Neural progenitor cell (in vitro differentiated cells): ENCODE measurements at regions not wholly inside any gene's neighbourhood (a gene's known extent, or its start where the extent isn't known, plus 50 kb on each side); places are given as distances from the start of the nearest gene placed in this dataset.

ENCODE experiments used
- CTCF ChIP-seq: fragments of 200-600 bp; sonication (generic); IDR thresholded peaks from 2 replicates; pipeline ENCODE4 v1.5.1; 2017; ENCODE audit warnings: antibody characterized with exemption, mild to moderate bottlenecking
- EZH2 ChIP-seq: fragments of 200-600 bp; sonication (generic); IDR thresholded peaks from 2 replicates; pipeline ENCODE4 v1.6.1; 2017; ENCODE audit warnings: antibody characterized with exemption, mild to moderate bottlenecking, moderate library complexity

- TF ChIP-seq CTCF (no peak), EZH2 (no peak)
Measured at GRCh38 chr2:217328622-217328978, 468.7 kb upstream of the TNP1 start.
